ENCODE measurements at regions not wholly inside any gene's neighbourhood (a gene's known extent, or its start where the extent isn't known, plus 50 kb on each side); places are given as distances from the start of the nearest gene placed in this dataset.

- no peak for DNase-seq (ENCODE audit: low read depth)
- no peak overlapping the region for H3K4me3 ChIP-seq (ENCODE audit: low read length)
- TF ChIP-seq CTCF (conservative IDR thresholded peaks at IDR 0.05; ENCODE audit: low read length) = no peak
These were observed 79.6 kb downstream of the RTP4 start for GRCh38 chr3:187447737-187448136.

DNA sequence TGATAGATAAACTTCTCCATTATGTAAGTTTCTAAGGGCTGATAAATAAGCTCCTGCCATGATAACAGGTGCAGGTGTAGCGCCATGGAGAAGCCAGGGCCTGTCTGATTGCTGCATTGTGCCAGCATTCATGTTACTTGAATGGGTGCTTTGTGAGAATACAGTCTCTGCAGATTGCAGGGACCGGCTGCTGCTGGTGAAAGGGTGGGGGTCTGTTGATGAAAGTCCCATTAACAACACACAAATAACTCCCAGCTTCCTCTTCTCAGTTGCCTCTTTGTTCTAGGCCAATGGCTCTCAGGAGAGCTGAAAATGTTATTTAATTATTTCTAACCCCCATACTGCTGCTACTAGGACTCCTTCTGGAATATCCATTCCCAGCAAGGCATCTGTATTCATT, 77.2 kb downstream of the RTP4 start:
- TF ChIP-seq CTCF (conservative IDR thresholded peaks at IDR 0.05; ENCODE audit: low read length) = no peak
- no peak for DNase-seq (ENCODE audit: low read depth)
- no peak overlapping the region for H3K4me3 ChIP-seq (ENCODE audit: low read length)

DNA sequence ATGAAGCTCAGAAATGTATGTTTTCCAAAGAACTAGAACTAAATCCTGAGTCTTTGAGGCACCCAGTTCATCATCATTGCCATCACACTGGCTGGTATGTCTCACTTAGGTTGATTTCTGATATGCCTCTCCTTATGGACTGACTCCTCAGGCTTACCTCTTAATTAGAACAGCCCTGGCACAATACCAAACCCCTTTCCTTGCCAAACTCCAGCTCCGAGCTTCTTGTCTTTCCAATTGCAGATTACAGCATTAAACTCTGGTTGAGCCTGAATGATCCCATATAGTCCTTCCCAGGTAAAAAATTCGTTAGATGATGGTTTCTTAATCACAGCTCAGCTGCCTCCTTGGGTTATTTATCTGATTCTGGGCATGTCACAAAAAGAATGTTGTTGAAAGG, 66.3 kb downstream of the RTP4 start:
- no peak for TF ChIP-seq CTCF (conservative IDR thresholded peaks at IDR 0.05; ENCODE audit: low read length)
- H3K4me3 ChIP-seq (ENCODE audit: low read length) = no peak overlapping the region
- no peak for DNase-seq (ENCODE audit: low read depth)

- DNase-seq (ENCODE audit: low read depth) = no peak
- no peak overlapping the region for H3K4me3 ChIP-seq (ENCODE audit: low read length)
- peak; percentile 20; the same call in 1 of the 2 replicates for TF ChIP-seq CTCF (conservative IDR thresholded peaks at IDR 0.05; ENCODE audit: low read length)
These were observed 62.4 kb downstream of the RTP4 start for GRCh38 chr3:187430576-187430975.

Data from AG10803 (cell line).